ENCODE measurements at regions not wholly inside any gene's neighbourhood (a gene's known extent, or its start where the extent isn't known, plus 50 kb on each side); places are given as distances from the start of the nearest gene placed in this dataset.

DNA sequence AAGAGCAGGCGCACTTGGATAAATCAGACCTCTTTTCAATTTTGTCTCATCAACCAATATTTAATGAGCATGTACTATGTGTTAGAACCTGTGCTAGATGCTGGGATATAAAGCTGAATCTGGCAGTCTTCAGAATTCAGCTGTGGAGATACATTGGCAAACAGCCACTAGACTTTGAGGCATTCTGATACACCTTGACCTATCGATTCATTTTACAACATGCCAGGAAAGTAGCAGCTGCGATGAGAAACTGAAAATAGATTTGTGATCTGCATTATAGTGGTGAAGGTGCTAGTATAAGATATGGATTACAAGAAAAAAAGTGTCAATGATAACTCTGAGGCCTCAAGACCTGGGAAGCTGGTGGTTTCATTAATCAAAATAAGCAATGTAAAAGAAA is 1338.1 kb upstream of the TENM4 start:
- no peak overlapping the region for H3K27ac ChIP-seq
- DNase-seq, result no peak
- no peaks in the 10 kb centered on the region for H3K9me3 ChIP-seq (replicated peaks in 1 of 3)
- H3K36me3 ChIP-seq (replicated peaks in 1 of 2), result no peaks in the 10 kb centered on the region
- intact Hi-C loops (cut with DNase I), result no loop called here
- TF ChIP-seq, protein P1, sequence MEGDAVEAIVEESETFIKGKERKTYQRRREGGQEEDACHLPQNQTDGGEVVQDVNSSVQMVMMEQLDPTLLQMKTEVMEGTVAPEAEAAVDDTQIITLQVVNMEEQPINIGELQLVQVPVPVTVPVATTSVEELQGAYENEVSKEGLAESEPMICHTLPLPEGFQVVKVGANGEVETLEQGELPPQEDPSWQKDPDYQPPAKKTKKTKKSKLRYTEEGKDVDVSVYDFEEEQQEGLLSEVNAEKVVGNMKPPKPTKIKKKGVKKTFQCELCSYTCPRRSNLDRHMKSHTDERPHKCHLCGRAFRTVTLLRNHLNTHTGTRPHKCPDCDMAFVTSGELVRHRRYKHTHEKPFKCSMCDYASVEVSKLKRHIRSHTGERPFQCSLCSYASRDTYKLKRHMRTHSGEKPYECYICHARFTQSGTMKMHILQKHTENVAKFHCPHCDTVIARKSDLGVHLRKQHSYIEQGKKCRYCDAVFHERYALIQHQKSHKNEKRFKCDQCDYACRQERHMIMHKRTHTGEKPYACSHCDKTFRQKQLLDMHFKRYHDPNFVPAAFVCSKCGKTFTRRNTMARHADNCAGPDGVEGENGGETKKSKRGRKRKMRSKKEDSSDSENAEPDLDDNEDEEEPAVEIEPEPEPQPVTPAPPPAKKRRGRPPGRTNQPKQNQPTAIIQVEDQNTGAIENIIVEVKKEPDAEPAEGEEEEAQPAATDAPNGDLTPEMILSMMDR (IDR thresholded peaks at IDR 0.05), result no peak
- TF ChIP-seq POLR2A (IDR thresholded peaks at IDR 0.05), result no peak
- H3K27me3 ChIP-seq, result no peaks in the 10 kb centered on the region
- no peak overlapping the region for H3K4me3 ChIP-seq
- H3K4me1 ChIP-seq (replicated peaks in 1 of 2), result no peaks in the 10 kb centered on the region
- whole genome bisulfite sequencing, 4 donors, result 66 to 76% (median 69%) methylated on average over 3 of the region's 3 CpGs

DNA sequence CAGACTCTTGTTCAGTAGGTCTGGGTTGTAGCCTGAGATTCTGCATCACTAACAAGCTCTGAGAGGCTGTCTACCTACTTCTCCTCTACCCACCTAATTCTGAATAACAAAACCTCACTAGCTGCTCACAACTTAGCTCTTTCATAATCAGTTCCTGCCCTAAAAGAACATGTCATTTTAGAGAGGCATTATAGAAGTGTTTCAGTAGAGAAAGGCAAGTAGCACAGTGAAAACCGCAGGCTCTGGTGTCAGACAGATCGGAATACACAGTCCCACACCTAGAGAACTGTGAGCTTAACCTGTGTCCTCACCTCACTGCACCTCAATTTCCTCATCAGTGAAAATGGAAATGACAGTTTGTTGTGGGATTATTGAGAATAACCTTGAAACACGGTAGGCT is 1337.6 kb upstream of the TENM4 start:
- intact Hi-C loops (cut with DNase I), result no loop called here
- no peak for DNase-seq
- TF ChIP-seq POLR2A (IDR thresholded peaks at IDR 0.05), result no peak
- TF ChIP-seq, protein P1 (IDR thresholded peaks at IDR 0.05), result no peak
- Histone ChIP-seq H3K27me3 (no peaks in the 10 kb centered on the region), H3K27ac (no peak overlapping the region), H3K4me1 (replicated peaks in 1 of 2) (no peaks in the 10 kb centered on the region), H3K9me3 (replicated peaks in 1 of 3) (no peaks in the 10 kb centered on the region), H3K36me3 (replicated peaks in 1 of 2) (no peaks in the 10 kb centered on the region), H3K4me3 (no peak overlapping the region)
- 72 to 89% (median 77%) methylated on average over 3 of the region's 3 CpGs for WGBS, 4 donors

DNA sequence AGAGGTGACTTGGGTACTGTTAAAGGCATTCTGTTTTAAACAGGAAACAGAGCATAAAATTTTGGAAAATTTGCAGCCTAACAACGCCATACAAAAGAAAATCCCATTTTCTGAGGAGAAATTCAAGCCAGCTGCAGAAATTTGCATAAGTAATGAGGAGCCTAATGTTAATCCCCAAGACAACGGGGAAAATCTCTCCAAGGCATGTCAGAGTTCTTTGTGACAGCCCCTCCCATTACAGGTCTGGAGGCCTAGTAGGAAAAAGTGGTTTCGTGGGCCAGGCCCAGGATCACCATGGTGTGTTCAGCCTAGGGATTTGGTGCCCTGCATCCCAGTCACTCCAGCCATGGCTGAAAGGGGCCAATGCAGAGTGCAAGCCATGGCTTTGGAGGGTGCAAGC is 1333.1 kb upstream of the TENM4 start:
- no peaks in the 10 kb centered on the region for H3K27me3 ChIP-seq
- DNase-seq, result no peak
- 83 to 95% (median 91%) methylated on average over 3 of the region's 3 CpGs for WGBS, 4 donors
- H3K27ac ChIP-seq, result no peak overlapping the region
- no peaks in the 10 kb centered on the region for H3K36me3 ChIP-seq (replicated peaks in 1 of 2)
- no peaks in the 10 kb centered on the region for H3K9me3 ChIP-seq (replicated peaks in 1 of 3)
- TF ChIP-seq, protein P1 (IDR thresholded peaks at IDR 0.05), result no peak
- no peak for TF ChIP-seq POLR2A (IDR thresholded peaks at IDR 0.05)
- no peaks in the 10 kb centered on the region for H3K4me1 ChIP-seq (replicated peaks in 1 of 2)
- H3K4me3 ChIP-seq, result no peak overlapping the region
- intact Hi-C loops (cut with DNase I), result no loop called here

DNA sequence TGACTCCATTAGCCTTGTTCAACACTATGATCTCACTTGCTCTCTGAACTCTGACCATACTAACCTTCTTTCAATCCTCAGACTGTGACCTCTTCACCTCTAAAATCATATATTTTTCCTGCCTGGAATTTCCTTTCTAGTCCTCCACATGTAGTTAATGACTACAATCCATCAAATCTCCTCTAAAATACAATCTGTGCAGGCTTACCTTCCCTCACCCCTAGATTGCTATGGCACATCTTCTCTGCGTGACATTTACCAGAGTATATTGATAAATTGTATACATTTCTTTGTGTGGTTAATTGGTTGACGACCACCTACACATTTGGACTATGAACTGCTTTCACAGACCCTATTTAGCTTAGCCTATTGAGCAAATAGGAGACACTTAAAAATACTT is 1330.2 kb upstream of the TENM4 start:
- WGBS, 4 donors, result 63 to 80% (median 77%) methylated on average over 2 of the region's 2 CpGs
- Histone ChIP-seq H3K4me1 (replicated peaks in 1 of 2) (no peaks in the 10 kb centered on the region), H3K9me3 (replicated peaks in 1 of 3) (no peaks in the 10 kb centered on the region), H3K27ac (no peak overlapping the region), H3K27me3 (no peaks in the 10 kb centered on the region), H3K36me3 (replicated peaks in 1 of 2) (no peaks in the 10 kb centered on the region), H3K4me3 (no peak overlapping the region)
- DNase-seq, result no peak
- TF ChIP-seq, protein P1 (IDR thresholded peaks at IDR 0.05), result no peak
- no peak for TF ChIP-seq POLR2A (IDR thresholded peaks at IDR 0.05)
- intact Hi-C loops (cut with DNase I), result no loop called here

Data from adrenal gland (tissue), 9 donors.